ENCODE measurements at regions not wholly inside any gene's neighbourhood (a gene's known extent, or its start where the extent isn't known, plus 50 kb on each side); places are given as distances from the start of the nearest gene placed in this dataset.
"Not testable (repeated sequence)": the region's sequence is repeated elsewhere in the genome, so short reads cannot be mapped to it uniquely, and the experiment has no call there.

- H3K4me1 Mint-ChIP-seq, result no peaks in the 10 kb centered on the region
- no peak overlapping the region for H3K27ac Mint-ChIP-seq
- peaks cover 11% of the 10 kb centered on the region for H3K27me3 Mint-ChIP-seq
- DNase-seq (no peak), ATAC-seq (no peak)
- no peaks in the 10 kb centered on the region for H3K36me3 Mint-ChIP-seq (ENCODE audit: low read depth)
- no peaks in the 10 kb centered on the region for H3K9me3 Mint-ChIP-seq
- H3K4me3 Mint-ChIP-seq, result no peak overlapping the region
Measured at GRCh38 chr13:43946281-43946680, 66.6 kb downstream of the LACC1 start.

GRCh38 chr13:43947897-43948458, 68.3 kb downstream of the LACC1 start:
- Mint-ChIP-seq H3K9me3 (no peaks in the 10 kb centered on the region), H3K27ac (no peak overlapping the region), H3K4me3 (no peak overlapping the region), H3K27me3 (peaks cover 6% of the 10 kb centered on the region), H3K4me1 (no peaks in the 10 kb centered on the region), H3K36me3 (ENCODE audit: low read depth) (no peaks in the 10 kb centered on the region)
- ATAC-seq (no peak), DNase-seq (no peak)

- Mint-ChIP-seq H3K27ac (no peak overlapping the region), H3K27me3 (peaks cover 7% of the 10 kb centered on the region), H3K4me1 (no peaks in the 10 kb centered on the region), H3K9me3 (no peaks in the 10 kb centered on the region), H3K36me3 (ENCODE audit: low read depth) (no peaks in the 10 kb centered on the region), H3K4me3 (no peak overlapping the region)
- ATAC-seq (no peak), DNase-seq (no peak)
Measured at GRCh38 chr13:43953370-43953769, 73.7 kb downstream of the LACC1 start.

- H3K9me3 Mint-ChIP-seq; H3K4me3 Mint-ChIP-seq; DNase-seq; H3K36me3 Mint-ChIP-seq (ENCODE audit: low read depth); H3K27me3 Mint-ChIP-seq; H3K4me1 Mint-ChIP-seq; ATAC-seq; H3K27ac Mint-ChIP-seq: not testable (repeated sequence)
Measured at GRCh38 chr13:43956975-43957374, 77.3 kb downstream of the LACC1 start.

- ATAC-seq (no peak), DNase-seq (no peak)
- no peak overlapping the region for H3K4me3 Mint-ChIP-seq
- H3K36me3 Mint-ChIP-seq (ENCODE audit: low read depth), result no peaks in the 10 kb centered on the region
- no peaks in the 10 kb centered on the region for H3K4me1 Mint-ChIP-seq
- peaks cover 4% of the 10 kb centered on the region for H3K27me3 Mint-ChIP-seq
- H3K27ac Mint-ChIP-seq, result no peak overlapping the region
- H3K9me3 Mint-ChIP-seq, result no peaks in the 10 kb centered on the region
Measured at GRCh38 chr13:43959291-43959690, 79.6 kb downstream of the LACC1 start.

GRCh38 chr13:43961909-43962308, 82.2 kb downstream of the LACC1 start:
- no peak for ATAC-seq
- peaks cover 1% of the 10 kb centered on the region for H3K27me3 Mint-ChIP-seq
- no peaks in the 10 kb centered on the region for H3K36me3 Mint-ChIP-seq (ENCODE audit: low read depth)
- no peak overlapping the region for H3K27ac Mint-ChIP-seq
- no peak for DNase-seq
- H3K9me3 Mint-ChIP-seq, result no peaks in the 10 kb centered on the region
- no peaks in the 10 kb centered on the region for H3K4me1 Mint-ChIP-seq
- no peak overlapping the region for H3K4me3 Mint-ChIP-seq

- Mint-ChIP-seq H3K4me3 (no peak overlapping the region), H3K36me3 (ENCODE audit: low read depth) (no peaks in the 10 kb centered on the region), H3K27ac (no peak overlapping the region), H3K9me3 (no peaks in the 10 kb centered on the region), H3K27me3 (no peaks in the 10 kb centered on the region), H3K4me1 (no peaks in the 10 kb centered on the region)
- DNase-seq (no peak), ATAC-seq (no peak)
Measured at GRCh38 chr13:43963726-43964125, 84.0 kb downstream of the LACC1 start.

- Mint-ChIP-seq H3K27me3 (no peaks in the 10 kb centered on the region), H3K36me3 (ENCODE audit: low read depth) (no peaks in the 10 kb centered on the region), H3K4me1 (no peaks in the 10 kb centered on the region), H3K27ac (no peak overlapping the region), H3K4me3 (no peak overlapping the region), H3K9me3 (no peaks in the 10 kb centered on the region)
- ATAC-seq (no peak), DNase-seq (no peak)
Measured at GRCh38 chr13:43964698-43965458, 85.2 kb downstream of the LACC1 start.

GRCh38 chr13:43965459-43965845, 85.7 kb downstream of the LACC1 start:
- no peaks in the 10 kb centered on the region for H3K4me1 Mint-ChIP-seq
- DNase-seq (no peak), ATAC-seq (no peak)
- H3K27me3 Mint-ChIP-seq, result no peaks in the 10 kb centered on the region
- H3K9me3 Mint-ChIP-seq, result no peaks in the 10 kb centered on the region
- H3K27ac Mint-ChIP-seq, result no peak overlapping the region
- H3K4me3 Mint-ChIP-seq, result no peak overlapping the region
- H3K36me3 Mint-ChIP-seq (ENCODE audit: low read depth), result no peaks in the 10 kb centered on the region

GRCh38 chr13:43968251-43968942, 88.7 kb downstream of the LACC1 start:
- H3K27ac Mint-ChIP-seq; H3K9me3 Mint-ChIP-seq; H3K4me3 Mint-ChIP-seq; DNase-seq; H3K4me1 Mint-ChIP-seq; H3K27me3 Mint-ChIP-seq; H3K36me3 Mint-ChIP-seq (ENCODE audit: low read depth): not testable (repeated sequence)
- peak; percentile 52 for ATAC-seq

- H3K4me1 Mint-ChIP-seq; H3K27me3 Mint-ChIP-seq; H3K9me3 Mint-ChIP-seq; H3K27ac Mint-ChIP-seq; H3K4me3 Mint-ChIP-seq; H3K36me3 Mint-ChIP-seq (ENCODE audit: low read depth); ATAC-seq; DNase-seq: not testable (repeated sequence)
Measured at GRCh38 chr13:43968943-43969690, 89.4 kb downstream of the LACC1 start.

GRCh38 chr13:43969919-43970318, 90.2 kb downstream of the LACC1 start:
- not testable (repeated sequence) for H3K4me1 Mint-ChIP-seq; H3K27me3 Mint-ChIP-seq; H3K9me3 Mint-ChIP-seq; DNase-seq; ATAC-seq; H3K27ac Mint-ChIP-seq; H3K4me3 Mint-ChIP-seq; H3K36me3 Mint-ChIP-seq (ENCODE audit: low read depth)

- H3K4me1 Mint-ChIP-seq; ATAC-seq; H3K27ac Mint-ChIP-seq; H3K4me3 Mint-ChIP-seq; H3K27me3 Mint-ChIP-seq; H3K36me3 Mint-ChIP-seq (ENCODE audit: low read depth); DNase-seq; H3K9me3 Mint-ChIP-seq: not testable (repeated sequence)
Measured at GRCh38 chr13:43970520-43971242, 91.0 kb downstream of the LACC1 start.

- not testable (repeated sequence) for DNase-seq; H3K36me3 Mint-ChIP-seq (ENCODE audit: low read depth); H3K4me1 Mint-ChIP-seq; H3K4me3 Mint-ChIP-seq; H3K27ac Mint-ChIP-seq; H3K9me3 Mint-ChIP-seq; H3K27me3 Mint-ChIP-seq; ATAC-seq
Measured at GRCh38 chr13:43971324-43971723, 91.6 kb downstream of the LACC1 start.

Measured in activated naive CD8-positive, alpha-beta T cell treated with anti-CD3 and anti-CD28 coated beads, Interleukin-2, amount 50 U/mL, for 24 hours (primary cell).